Transverse colon (tissue), 3 donors: ENCODE measurements at regions not wholly inside any gene's neighbourhood (a gene's known extent, or its start where the extent isn't known, plus 50 kb on each side); places are given as distances from the start of the nearest gene placed in this dataset.

Experiments
- CTCF ChIP-seq, 5 experiments: fragments of 200-600 bp in 3 of 5; fragments of 450-650 bp in 2 of 5; sonication (generic) in 3 of 5; IDR thresholded peaks; 1 replicate in 2 of 5; 2 replicates in 3 of 5; pipeline ENCODE4 v1.5.1; 2016 to 2017; ENCODE audit warnings: antibody characterized with exemption in 5 of 5, inconsistent platforms in 3 of 5, mild to moderate bottlenecking in 2 of 5, moderate library complexity in 1 of 5
- EP300 ChIP-seq: sonication (generic); formaldehyde crosslinking; IDR thresholded peaks from one replicate; pipeline ENCODE4 v1.6.1; 2017; ENCODE audit warnings: antibody characterized with exemption, low read depth

- no peak for TF ChIP-seq EP300
- TF ChIP-seq CTCF (IDR thresholded peaks at IDR 0.05), result no peak
Measured at GRCh38 chr4:121562811-121563210, 134.0 kb downstream of the ANXA5 start.
